ENCODE measurements at regions not wholly inside any gene's neighbourhood (a gene's known extent, or its start where the extent isn't known, plus 50 kb on each side); places are given as distances from the start of the nearest gene placed in this dataset.

DNA sequence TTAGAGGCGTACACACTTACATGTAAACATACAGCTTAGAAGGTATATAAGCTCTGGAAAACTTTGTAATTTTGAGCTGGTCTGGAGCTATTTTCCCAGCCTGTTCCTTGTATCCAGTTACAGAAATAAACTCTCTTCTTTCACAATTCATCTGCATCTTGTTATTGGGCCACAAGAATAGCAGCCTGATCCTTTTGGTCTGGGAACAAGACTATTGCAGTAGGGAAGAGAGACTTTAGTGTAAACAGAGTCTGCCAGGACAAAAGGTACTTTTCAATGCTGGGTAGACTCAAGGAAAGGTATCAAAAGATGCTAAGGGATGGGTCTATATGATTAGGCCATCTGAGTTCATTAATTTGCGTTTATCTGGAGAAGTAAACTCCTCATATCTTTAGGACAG is 728.3 kb downstream of the TYW1 start:
- Histone ChIP-seq H3K9ac (ENCODE audit: low read length) (no peak overlapping the region), H3K4me2 (ENCODE audit: low read length, poor library complexity, severe bottlenecking) (no peak overlapping the region), H3K9me3 (ENCODE audit: control insufficient read depth, low read length) (no peaks in the 10 kb centered on the region), H2BK15ac (ENCODE audit: low read depth, poor library complexity, severe bottlenecking) (no peak overlapping the region), H3K79me1 (replicated peaks; ENCODE audit: low read length, poor library complexity, severe bottlenecking) (no peaks in the 10 kb centered on the region), H3K27ac (ENCODE audit: low read length, poor library complexity, severe bottlenecking) (no peak overlapping the region), H2BK12ac (ENCODE audit: low read length in 2 of 2) (no peak overlapping the region), H3K27me3 (ENCODE audit: control insufficient read depth in 1 of 2, insufficient read depth in 1 of 2, low read length in 2 of 2) (no peaks in the 10 kb centered on the region), H3K23ac (ENCODE audit: low read length in 2 of 2) (no peak overlapping the region), H2BK5ac (ENCODE audit: low read depth, low read length, poor library complexity, severe bottlenecking) (no peak overlapping the region), H4K91ac (ENCODE audit: low read length) (no peak overlapping the region), H3K4ac (ENCODE audit: low read depth in 1 of 2, low read length in 2 of 2) (no peak overlapping the region), H3K18ac (ENCODE audit: low read depth in 1 of 2, low read length in 2 of 2) (no peak overlapping the region), H3K4me1 (ENCODE audit: control insufficient read depth, insufficient read depth, low read depth, low read length) (no peaks in the 10 kb centered on the region), H2AK5ac (ENCODE audit: low read length, severe bottlenecking) (no peak overlapping the region), H2BK120ac (ENCODE audit: low read depth, low read length) (no peak overlapping the region), H3K36me3 (ENCODE audit: control insufficient read depth in 1 of 2, insufficient read depth in 2 of 2, low read depth in 1 of 2, low read length in 2 of 2) (no peaks in the 10 kb centered on the region), H2AFZ (ENCODE audit: low read depth, low read length) (no peak overlapping the region), H3K14ac (ENCODE audit: low read length in 2 of 2) (no peak overlapping the region), H3K4me3 (ENCODE audit: insufficient read depth in 1 of 2, low read depth in 1 of 2, low read length in 2 of 2) (no peak overlapping the region), H4K8ac (ENCODE audit: low read length) (no peak overlapping the region)
- DNase-seq = no peak
- 45% methylated on average over 1 of the region's 2 CpGs for WGBS

DNA sequence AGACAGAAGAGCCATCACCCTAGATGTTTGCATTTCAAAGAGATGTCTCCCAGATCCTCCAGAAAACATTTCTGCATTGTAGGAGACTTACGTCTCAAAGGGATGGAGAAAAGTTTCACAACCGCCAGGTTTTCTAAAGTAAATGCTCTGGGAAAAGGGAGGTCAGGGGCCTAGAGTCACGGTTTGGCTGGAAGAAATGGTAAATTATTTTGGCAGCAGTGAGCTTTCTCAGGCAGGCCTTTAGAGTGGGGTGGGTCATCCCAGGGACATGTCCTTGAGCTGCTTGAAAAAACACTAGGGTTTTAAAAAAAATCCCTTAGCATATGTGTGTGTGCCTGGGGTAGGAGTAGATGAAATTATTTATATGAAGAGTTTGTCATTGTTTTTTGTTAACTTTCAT is 728.8 kb downstream of the TYW1 start:
- Histone ChIP-seq H2AFZ (ENCODE audit: low read depth, low read length) (no peak overlapping the region), H2BK120ac (ENCODE audit: low read depth, low read length) (no peak overlapping the region), H3K27me3 (ENCODE audit: control insufficient read depth in 1 of 2, insufficient read depth in 1 of 2, low read length in 2 of 2) (no peaks in the 10 kb centered on the region), H3K4me2 (ENCODE audit: low read length, poor library complexity, severe bottlenecking) (no peak overlapping the region), H3K4ac (ENCODE audit: low read depth in 1 of 2, low read length in 2 of 2) (no peak overlapping the region), H3K9me3 (ENCODE audit: control insufficient read depth, low read length) (no peaks in the 10 kb centered on the region), H4K8ac (ENCODE audit: low read length) (no peak overlapping the region), H3K4me3 (ENCODE audit: insufficient read depth in 1 of 2, low read depth in 1 of 2, low read length in 2 of 2) (no peak overlapping the region), H3K36me3 (ENCODE audit: control insufficient read depth in 1 of 2, insufficient read depth in 2 of 2, low read depth in 1 of 2, low read length in 2 of 2) (no peaks in the 10 kb centered on the region), H4K91ac (ENCODE audit: low read length) (no peak overlapping the region), H2BK12ac (ENCODE audit: low read length in 2 of 2) (no peak overlapping the region), H3K4me1 (ENCODE audit: control insufficient read depth, insufficient read depth, low read depth, low read length) (no peaks in the 10 kb centered on the region), H2BK5ac (ENCODE audit: low read depth, low read length, poor library complexity, severe bottlenecking) (no peak overlapping the region), H3K18ac (ENCODE audit: low read depth in 1 of 2, low read length in 2 of 2) (no peak overlapping the region), H3K23ac (ENCODE audit: low read length in 2 of 2) (no peak overlapping the region), H2AK5ac (ENCODE audit: low read length, severe bottlenecking) (no peak overlapping the region), H3K27ac (ENCODE audit: low read length, poor library complexity, severe bottlenecking) (no peak overlapping the region), H3K79me1 (replicated peaks; ENCODE audit: low read length, poor library complexity, severe bottlenecking) (no peaks in the 10 kb centered on the region), H3K9ac (ENCODE audit: low read length) (no peak overlapping the region), H2BK15ac (ENCODE audit: low read depth, poor library complexity, severe bottlenecking) (no peak overlapping the region), H3K14ac (ENCODE audit: low read length in 2 of 2) (no peak overlapping the region)
- 40% methylated on average over 3 of the region's 3 CpGs for WGBS
- no peak for DNase-seq

DNA sequence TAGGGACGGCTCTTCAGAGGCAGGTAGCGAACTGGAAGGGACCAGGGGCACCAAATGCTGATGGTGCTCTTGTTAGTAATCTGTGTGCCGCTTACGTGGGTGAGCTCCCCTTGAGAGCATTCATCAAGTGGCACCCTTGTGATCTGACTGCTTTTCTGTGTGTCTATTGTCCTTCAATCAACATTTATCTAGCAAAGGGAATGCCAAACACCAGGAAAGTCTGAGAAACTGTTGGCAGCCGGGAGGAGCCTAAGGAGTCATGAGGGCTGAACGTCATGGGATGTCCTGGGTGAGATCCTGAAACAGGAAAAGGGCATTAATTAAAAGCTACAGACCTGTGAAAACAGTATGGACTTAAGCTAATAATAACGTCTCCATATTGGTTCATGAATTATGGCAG is 733.1 kb downstream of the TYW1 start:
- no peak overlapping the region for H3K27ac ChIP-seq (ENCODE audit: low read length, poor library complexity, severe bottlenecking)
- H3K9ac ChIP-seq (ENCODE audit: low read length) = no peak overlapping the region
- H3K14ac ChIP-seq (ENCODE audit: low read length in 2 of 2) = no peak overlapping the region
- H3K18ac ChIP-seq (ENCODE audit: low read depth in 1 of 2, low read length in 2 of 2) = no peak overlapping the region
- no peak overlapping the region for H2BK120ac ChIP-seq (ENCODE audit: low read depth, low read length)
- no peaks in the 10 kb centered on the region for H3K4me1 ChIP-seq (ENCODE audit: control insufficient read depth, insufficient read depth, low read depth, low read length)
- no peak overlapping the region for H2BK12ac ChIP-seq (ENCODE audit: low read length in 2 of 2)
- no peaks in the 10 kb centered on the region for H3K9me3 ChIP-seq (ENCODE audit: control insufficient read depth, low read length)
- no peak overlapping the region for H4K8ac ChIP-seq (ENCODE audit: low read length)
- no peak for DNase-seq
- no peak overlapping the region for H2AFZ ChIP-seq (ENCODE audit: low read depth, low read length)
- no peak overlapping the region for H3K4me2 ChIP-seq (ENCODE audit: low read length, poor library complexity, severe bottlenecking)
- WGBS = 75% methylated on average over 7 of the region's 7 CpGs
- no peak overlapping the region for H3K23ac ChIP-seq (ENCODE audit: low read length in 2 of 2)
- H3K79me1 ChIP-seq (replicated peaks; ENCODE audit: low read length, poor library complexity, severe bottlenecking) = no peaks in the 10 kb centered on the region
- H2BK15ac ChIP-seq (ENCODE audit: low read depth, poor library complexity, severe bottlenecking) = no peak overlapping the region
- H3K4me3 ChIP-seq (ENCODE audit: insufficient read depth in 1 of 2, low read depth in 1 of 2, low read length in 2 of 2) = no peak overlapping the region
- H3K36me3 ChIP-seq (ENCODE audit: control insufficient read depth in 1 of 2, insufficient read depth in 2 of 2, low read depth in 1 of 2, low read length in 2 of 2) = no peaks in the 10 kb centered on the region
- H2AK5ac ChIP-seq (ENCODE audit: low read length, severe bottlenecking) = no peak overlapping the region
- no peak overlapping the region for H2BK5ac ChIP-seq (ENCODE audit: low read depth, low read length, poor library complexity, severe bottlenecking)
- H3K27me3 ChIP-seq (ENCODE audit: control insufficient read depth in 1 of 2, insufficient read depth in 1 of 2, low read length in 2 of 2) = no peaks in the 10 kb centered on the region
- H4K91ac ChIP-seq (ENCODE audit: low read length) = no peak overlapping the region
- H3K4ac ChIP-seq (ENCODE audit: low read depth in 1 of 2, low read length in 2 of 2) = no peak overlapping the region

DNA sequence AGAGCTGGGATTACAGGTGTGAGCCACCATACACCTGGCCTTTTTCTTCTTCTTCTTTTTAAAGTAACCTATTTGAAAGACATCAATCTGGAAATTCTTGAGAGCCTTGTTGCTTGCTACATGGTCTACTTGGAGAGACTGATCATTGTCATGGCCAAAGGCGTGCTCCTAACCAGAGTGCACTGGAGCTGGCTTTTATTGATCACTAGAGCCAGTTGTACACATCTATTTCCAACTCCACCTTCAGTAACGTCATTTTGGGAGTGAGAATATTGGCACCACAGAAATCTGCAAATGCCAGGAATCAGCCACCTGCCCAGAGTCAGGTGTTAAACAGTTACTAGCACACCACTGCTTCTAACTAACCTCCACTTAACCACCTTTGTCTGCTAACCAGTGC is 735.1 kb downstream of the TYW1 start:
- Histone ChIP-seq H3K9ac (ENCODE audit: low read length) (no peak overlapping the region), H3K4me2 (ENCODE audit: low read length, poor library complexity, severe bottlenecking) (no peak overlapping the region), H4K8ac (ENCODE audit: low read length) (no peak overlapping the region), H2BK15ac (ENCODE audit: low read depth, poor library complexity, severe bottlenecking) (no peak overlapping the region), H2BK120ac (ENCODE audit: low read depth, low read length) (no peak overlapping the region), H3K4me1 (ENCODE audit: control insufficient read depth, insufficient read depth, low read depth, low read length) (no peaks in the 10 kb centered on the region), H3K18ac (ENCODE audit: low read depth in 1 of 2, low read length in 2 of 2) (no peak overlapping the region), H3K27me3 (ENCODE audit: control insufficient read depth in 1 of 2, insufficient read depth in 1 of 2, low read length in 2 of 2) (no peaks in the 10 kb centered on the region), H3K79me1 (replicated peaks; ENCODE audit: low read length, poor library complexity, severe bottlenecking) (no peaks in the 10 kb centered on the region), H3K4ac (ENCODE audit: low read depth in 1 of 2, low read length in 2 of 2) (no peak overlapping the region), H3K36me3 (ENCODE audit: control insufficient read depth in 1 of 2, insufficient read depth in 2 of 2, low read depth in 1 of 2, low read length in 2 of 2) (no peaks in the 10 kb centered on the region), H2BK5ac (ENCODE audit: low read depth, low read length, poor library complexity, severe bottlenecking) (no peak overlapping the region), H4K91ac (ENCODE audit: low read length) (no peak overlapping the region), H2AK5ac (ENCODE audit: low read length, severe bottlenecking) (no peak overlapping the region), H3K23ac (ENCODE audit: low read length in 2 of 2) (no peak overlapping the region), H3K4me3 (ENCODE audit: insufficient read depth in 1 of 2, low read depth in 1 of 2, low read length in 2 of 2) (no peak overlapping the region), H3K27ac (ENCODE audit: low read length, poor library complexity, severe bottlenecking) (no peak overlapping the region), H3K9me3 (ENCODE audit: control insufficient read depth, low read length) (no peaks in the 10 kb centered on the region), H2AFZ (ENCODE audit: low read depth, low read length) (no peak overlapping the region), H2BK12ac (ENCODE audit: low read length in 2 of 2) (no peak overlapping the region), H3K14ac (ENCODE audit: low read length in 2 of 2) (no peak overlapping the region)
- DNase-seq = no peak
- WGBS = 61% methylated on average over 2 of the region's 2 CpGs
